Neural crest cell (in vitro differentiated cells): ENCODE measurements at regions not wholly inside any gene's neighbourhood (a gene's known extent, or its start where the extent isn't known, plus 50 kb on each side); places are given as distances from the start of the nearest gene placed in this dataset.

Experiments
- DNase-seq: peaks from one replicate; pipeline ENCODE4 v3.0.0; 2021; ENCODE audit warnings: low read depth, mixed read lengths, low spot score
- H3K27ac Mint-ChIP-seq: one replicate; pipeline ENCODE4 v1.8.0; 2021; ENCODE audit warnings: mild to moderate bottlenecking, mixed read lengths; ENCODE audit not compliant: unreplicated experiment
- H3K27me3 Mint-ChIP-seq: 2 replicates; pipeline ENCODE4 v1.8.0; 2021; ENCODE audit warnings: low read depth, mild to moderate bottlenecking, mixed read lengths
- H3K36me3 Mint-ChIP-seq: 2 replicates; pipeline ENCODE4 v1.8.0; 2021; ENCODE audit warnings: low read depth, mild to moderate bottlenecking, mixed read lengths
- H3K4me1 Mint-ChIP-seq: 2 replicates; pipeline ENCODE4 v1.8.0; 2021; ENCODE audit warnings: mixed read lengths
- H3K4me3 Mint-ChIP-seq: one replicate; pipeline ENCODE4 v1.8.0; 2021; ENCODE audit warnings: mild to moderate bottlenecking, mixed read lengths
- H3K9me3 Mint-ChIP-seq: 2 replicates; pipeline ENCODE4 v1.8.0; 2021; ENCODE audit warnings: mixed read lengths
- TF ChIP-seq, protein P1 (sequence below): fragments of 200-600 bp; sonication (generic); conservative IDR thresholded peaks from 2 replicates; pipeline ENCODE4 v1.5.0; 2021; ENCODE audit warnings: antibody characterized with exemption, mild to moderate bottlenecking

DNA sequence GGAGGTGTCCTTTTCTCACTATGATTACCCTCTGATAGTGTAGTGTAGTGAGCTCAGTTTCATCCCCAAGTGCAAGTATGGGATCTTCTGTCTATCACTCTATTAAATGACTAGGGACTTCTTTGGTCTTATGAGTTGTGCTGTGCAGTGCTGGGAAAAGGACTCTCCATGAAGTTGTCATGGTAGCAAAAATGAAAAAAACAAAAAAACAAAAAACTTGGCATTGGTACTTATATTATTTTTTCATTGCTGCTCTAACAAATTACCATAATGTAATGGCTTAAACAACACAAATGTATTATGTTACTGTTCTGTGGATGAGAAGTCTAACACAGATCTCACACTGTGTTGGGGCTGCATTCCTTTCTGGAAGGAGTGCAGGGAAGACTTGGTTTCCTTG lies 393.1 kb upstream of the NOVA1 start:
- DNase-seq, result no peak
- Mint-ChIP-seq H3K27ac (no peak overlapping the region), H3K4me3 (no peak overlapping the region), H3K4me1 (peaks cover 4% of the 10 kb centered on the region), H3K27me3 (no peaks in the 10 kb centered on the region), H3K9me3 (peaks cover 5% of the 10 kb centered on the region), H3K36me3 (no peaks in the 10 kb centered on the region)
- TF ChIP-seq, protein P1, sequence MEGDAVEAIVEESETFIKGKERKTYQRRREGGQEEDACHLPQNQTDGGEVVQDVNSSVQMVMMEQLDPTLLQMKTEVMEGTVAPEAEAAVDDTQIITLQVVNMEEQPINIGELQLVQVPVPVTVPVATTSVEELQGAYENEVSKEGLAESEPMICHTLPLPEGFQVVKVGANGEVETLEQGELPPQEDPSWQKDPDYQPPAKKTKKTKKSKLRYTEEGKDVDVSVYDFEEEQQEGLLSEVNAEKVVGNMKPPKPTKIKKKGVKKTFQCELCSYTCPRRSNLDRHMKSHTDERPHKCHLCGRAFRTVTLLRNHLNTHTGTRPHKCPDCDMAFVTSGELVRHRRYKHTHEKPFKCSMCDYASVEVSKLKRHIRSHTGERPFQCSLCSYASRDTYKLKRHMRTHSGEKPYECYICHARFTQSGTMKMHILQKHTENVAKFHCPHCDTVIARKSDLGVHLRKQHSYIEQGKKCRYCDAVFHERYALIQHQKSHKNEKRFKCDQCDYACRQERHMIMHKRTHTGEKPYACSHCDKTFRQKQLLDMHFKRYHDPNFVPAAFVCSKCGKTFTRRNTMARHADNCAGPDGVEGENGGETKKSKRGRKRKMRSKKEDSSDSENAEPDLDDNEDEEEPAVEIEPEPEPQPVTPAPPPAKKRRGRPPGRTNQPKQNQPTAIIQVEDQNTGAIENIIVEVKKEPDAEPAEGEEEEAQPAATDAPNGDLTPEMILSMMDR, result no peak

DNA sequence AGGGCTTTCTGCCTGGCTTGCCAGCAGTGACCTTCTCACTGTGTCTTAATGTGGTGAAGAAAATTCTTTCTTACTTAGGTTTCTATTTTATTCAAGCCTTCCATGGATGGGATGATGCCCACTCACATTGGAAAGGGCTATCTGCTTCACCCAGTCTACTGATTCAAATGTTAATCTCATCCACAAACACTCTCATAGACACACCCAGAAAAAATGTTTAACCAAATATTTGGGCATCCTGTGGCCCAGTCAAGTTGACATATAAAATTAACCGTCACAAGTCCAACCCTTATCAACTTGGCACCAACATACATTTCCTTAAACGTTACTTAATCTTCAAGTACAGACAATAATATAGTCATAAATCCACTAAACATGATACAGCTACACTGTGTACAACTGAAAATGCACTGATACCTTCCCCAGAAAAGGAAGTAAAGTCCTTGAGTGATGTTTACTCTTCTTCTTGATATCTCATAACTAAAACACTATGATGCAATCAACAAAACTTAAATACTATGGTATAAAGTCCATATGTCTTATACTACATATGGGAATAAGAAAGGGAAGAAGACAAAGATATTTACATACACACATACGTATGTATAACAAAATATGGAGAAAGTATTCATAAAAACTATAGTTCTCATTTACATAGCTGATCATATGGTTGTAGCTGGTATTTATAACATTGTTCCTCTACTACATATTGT lies 394.7 kb upstream of the NOVA1 start:
- H3K36me3 Mint-ChIP-seq, result no peaks in the 10 kb centered on the region
- H3K4me3 Mint-ChIP-seq, result no peak overlapping the region
- H3K4me1 Mint-ChIP-seq, result peaks cover 3% of the 10 kb centered on the region
- H3K27ac Mint-ChIP-seq, result no peak overlapping the region
- TF ChIP-seq, protein P1, result no peak
- no peak for DNase-seq
- no peaks in the 10 kb centered on the region for H3K27me3 Mint-ChIP-seq
- peaks cover 7% of the 10 kb centered on the region for H3K9me3 Mint-ChIP-seq

DNA sequence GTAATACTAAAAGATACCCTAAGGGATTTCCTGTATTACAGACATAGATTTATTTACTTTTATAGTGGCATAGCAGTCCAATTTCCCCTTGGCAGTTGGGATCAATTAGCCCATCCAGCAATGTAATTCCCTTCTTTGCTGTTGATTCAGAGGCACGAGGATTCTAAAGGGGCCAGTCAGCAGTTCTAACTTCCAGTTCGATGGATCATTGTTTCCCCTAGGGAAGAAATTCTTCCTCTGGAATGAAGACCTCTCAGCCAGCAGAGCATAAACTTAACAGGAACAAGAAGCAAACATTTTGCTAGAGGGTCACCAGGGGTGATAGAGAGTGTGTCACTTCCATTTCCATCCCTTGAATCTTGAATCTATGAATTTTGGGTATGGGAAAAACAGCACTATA lies 395.7 kb upstream of the NOVA1 start:
- no peaks in the 10 kb centered on the region for H3K4me1 Mint-ChIP-seq
- DNase-seq, result no peak
- no peak overlapping the region for H3K27ac Mint-ChIP-seq
- TF ChIP-seq, protein P1, result no peak
- no peaks in the 10 kb centered on the region for H3K36me3 Mint-ChIP-seq
- H3K9me3 Mint-ChIP-seq, result peaks cover 7% of the 10 kb centered on the region
- H3K4me3 Mint-ChIP-seq, result no peak overlapping the region
- no peaks in the 10 kb centered on the region for H3K27me3 Mint-ChIP-seq

DNA sequence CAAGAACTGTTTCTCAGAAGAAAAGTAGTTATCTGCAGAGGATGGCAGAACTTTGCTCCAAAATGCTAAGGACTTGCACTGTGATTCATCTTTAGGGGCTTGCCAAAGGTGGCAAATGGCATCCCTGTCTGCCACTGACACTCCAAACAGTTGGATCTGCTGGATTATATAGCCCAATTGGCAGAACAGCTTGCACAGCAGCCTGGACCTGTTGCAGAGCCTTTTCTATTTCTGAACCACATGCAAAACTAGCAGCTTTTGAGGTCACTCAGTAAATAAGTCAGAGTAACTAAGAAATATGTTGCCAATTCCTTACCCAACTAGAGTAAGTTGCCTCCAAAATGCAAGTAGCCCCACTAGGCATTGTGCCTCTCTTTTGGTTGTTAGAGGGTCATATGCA lies 397.5 kb upstream of the NOVA1 start:
- DNase-seq, result no peak
- Mint-ChIP-seq H3K36me3 (no peaks in the 10 kb centered on the region), H3K9me3 (peaks cover 7% of the 10 kb centered on the region), H3K27me3 (no peaks in the 10 kb centered on the region), H3K27ac (no peak overlapping the region), H3K4me3 (no peak overlapping the region), H3K4me1 (no peaks in the 10 kb centered on the region)
- TF ChIP-seq, protein P1, result no peak

DNA sequence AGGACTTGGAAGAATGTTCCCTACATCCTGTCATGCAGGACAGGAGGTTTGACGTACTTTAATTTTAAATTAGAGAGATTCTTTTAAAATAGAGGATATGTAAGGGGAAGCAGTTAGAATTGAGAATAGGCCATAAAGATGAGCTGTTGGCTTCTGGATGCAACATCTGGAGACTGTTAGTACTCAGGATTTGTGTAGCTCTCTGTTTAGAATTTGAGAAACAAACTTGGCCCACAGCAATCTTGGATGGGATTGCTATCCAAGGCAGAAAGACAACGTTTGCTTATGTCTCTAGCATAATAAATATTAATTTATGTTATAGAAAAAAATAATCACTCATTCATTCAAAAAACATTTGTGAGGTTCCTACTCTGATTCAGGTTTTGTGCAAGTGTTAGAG lies 398.4 kb upstream of the NOVA1 start:
- no peaks in the 10 kb centered on the region for H3K27me3 Mint-ChIP-seq
- DNase-seq, result no peak
- no peaks in the 10 kb centered on the region for H3K36me3 Mint-ChIP-seq
- TF ChIP-seq, protein P1, result no peak
- H3K9me3 Mint-ChIP-seq, result peaks cover 5% of the 10 kb centered on the region
- no peak overlapping the region for H3K27ac Mint-ChIP-seq
- H3K4me3 Mint-ChIP-seq, result no peak overlapping the region
- no peaks in the 10 kb centered on the region for H3K4me1 Mint-ChIP-seq
